ENCODE measurements at regions not wholly inside any gene's neighbourhood (a gene's known extent, or its start where the extent isn't known, plus 50 kb on each side); places are given as distances from the start of the nearest gene placed in this dataset.

DNA sequence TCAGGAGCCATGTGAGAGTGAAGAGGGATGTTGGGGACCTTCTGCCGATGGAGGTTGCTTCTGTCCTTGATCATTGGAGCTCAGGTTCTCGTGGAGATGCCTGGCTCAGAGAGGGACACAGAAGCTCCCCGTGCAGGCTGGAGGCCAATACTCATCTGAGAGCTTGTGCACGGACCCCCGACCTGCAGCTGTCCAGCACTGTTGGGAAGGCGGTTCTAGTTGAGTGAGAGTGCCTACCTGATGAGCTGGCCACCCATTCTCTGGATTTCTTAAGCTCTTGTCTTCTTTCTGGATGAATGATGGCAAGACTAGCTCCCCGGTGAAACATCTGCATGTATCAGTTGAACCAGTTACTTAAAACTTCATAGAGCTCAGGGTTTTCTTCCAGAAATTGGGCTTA, 247.6 kb upstream of the MKI67 start:
- DNase-seq (ENCODE audit: low read depth) = no peak

DNA sequence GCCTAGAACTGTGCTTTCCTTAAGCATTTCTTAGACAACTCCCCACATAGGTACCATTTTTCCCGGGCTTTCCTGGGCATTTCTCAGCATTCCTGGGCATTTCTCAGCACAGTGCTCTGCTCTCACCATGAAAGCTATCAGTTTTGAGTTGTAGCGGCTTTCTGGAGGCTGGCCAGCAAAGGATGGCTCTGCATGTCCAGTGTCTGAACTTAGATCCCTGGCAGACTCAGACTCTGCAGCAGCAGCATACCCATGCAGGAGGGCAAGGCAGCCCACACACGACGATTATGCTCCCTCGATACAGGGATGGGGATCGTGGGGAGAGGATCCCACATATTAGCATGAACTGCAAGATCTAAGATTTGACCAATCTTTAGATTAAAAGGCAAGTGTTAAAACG, 248.9 kb upstream of the MKI67 start:
- DNase-seq (ENCODE audit: low read depth) = no peak

DNA sequence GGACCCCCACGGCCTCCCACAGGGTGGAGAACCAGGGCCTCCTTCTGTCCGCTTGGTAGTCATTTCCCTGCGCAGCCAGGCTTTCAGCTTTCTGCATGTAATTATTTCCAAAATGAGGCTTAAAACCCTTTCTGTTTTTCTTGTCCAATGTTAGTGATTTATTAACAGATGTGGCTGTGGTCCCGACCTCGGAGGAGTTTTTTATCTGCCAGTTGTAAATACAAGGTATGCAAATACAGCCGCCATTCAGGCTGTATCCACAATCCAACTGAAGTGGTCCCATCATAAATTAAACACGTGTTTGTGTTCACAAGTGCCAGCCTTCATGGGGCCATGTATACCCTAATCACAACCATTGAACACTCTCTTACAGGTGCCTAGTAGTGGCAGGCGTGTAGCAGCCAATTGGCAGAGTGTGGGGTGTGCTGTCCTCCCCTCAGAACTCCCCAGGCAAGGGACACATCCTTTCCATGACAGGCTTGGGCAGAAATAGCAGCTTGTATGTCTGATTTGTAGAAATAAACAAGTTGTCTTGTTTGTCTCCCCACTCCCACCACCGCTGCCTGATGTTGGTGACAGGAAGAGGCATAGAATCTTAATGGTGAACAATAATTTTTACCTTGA, 251.3 kb upstream of the MKI67 start:
- no peak for DNase-seq (ENCODE audit: low read depth)

DNA sequence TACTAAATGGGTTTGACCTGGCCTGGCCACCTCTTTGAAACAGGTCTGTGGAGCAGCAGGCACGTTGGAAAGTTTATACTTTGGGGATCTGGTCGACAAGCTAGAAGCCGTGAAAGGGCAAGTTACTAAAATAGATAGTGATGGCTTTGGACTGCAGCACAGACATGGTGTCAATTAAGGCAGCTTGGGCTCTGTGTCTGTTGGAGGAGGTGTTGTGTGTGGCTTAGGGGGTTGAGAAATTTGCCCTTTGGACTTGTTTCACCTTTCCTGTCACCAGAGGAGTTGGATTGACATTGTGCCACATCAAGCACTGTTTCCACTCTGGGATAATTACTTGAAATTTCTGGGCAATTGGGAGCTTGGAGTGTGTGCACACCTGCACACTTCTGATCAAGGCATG, 251.8 kb upstream of the MKI67 start:
- no peak for DNase-seq (ENCODE audit: low read depth)

DNA sequence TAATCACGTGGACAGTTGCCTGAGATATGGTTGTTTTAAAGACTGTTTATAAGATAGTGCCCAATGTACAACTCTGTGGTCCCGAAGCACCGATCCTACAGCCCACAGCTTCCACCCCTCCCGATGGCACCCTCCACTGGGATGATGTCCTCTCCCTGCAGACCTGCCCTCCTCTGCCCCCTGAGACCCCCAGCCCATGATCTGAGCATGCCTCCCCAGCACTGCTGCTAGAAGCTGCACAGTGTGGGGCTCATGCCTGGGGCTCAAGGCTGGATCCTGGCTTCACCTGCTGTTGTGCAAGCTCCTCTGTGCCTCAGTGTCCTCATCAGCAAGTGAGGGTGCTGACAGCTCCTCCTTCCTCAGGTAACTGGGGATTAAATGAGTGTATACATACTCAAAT, 254.7 kb upstream of the MKI67 start:
- no peak for DNase-seq (ENCODE audit: low read depth)

DNA sequence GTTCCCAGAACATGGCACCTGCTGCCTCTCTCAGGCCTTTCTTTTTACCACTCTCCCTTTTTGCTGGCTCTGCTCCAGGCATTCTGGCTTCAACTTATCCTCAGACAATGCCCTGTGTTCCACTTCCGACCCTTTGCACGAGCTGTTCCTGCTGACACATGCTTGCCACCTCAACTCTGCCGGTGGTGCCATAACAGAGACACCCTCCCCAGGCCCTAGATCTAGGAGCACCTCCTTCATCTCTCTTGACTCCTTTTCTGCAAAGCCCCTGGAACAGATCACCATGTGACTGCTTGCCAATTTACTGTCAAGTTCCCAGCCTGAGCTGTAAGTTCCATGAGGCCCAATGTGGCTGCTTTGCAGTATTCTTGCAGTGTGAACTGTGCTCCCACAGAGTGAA, 256.0 kb upstream of the MKI67 start:
- no peak for DNase-seq (ENCODE audit: low read depth)

DNA sequence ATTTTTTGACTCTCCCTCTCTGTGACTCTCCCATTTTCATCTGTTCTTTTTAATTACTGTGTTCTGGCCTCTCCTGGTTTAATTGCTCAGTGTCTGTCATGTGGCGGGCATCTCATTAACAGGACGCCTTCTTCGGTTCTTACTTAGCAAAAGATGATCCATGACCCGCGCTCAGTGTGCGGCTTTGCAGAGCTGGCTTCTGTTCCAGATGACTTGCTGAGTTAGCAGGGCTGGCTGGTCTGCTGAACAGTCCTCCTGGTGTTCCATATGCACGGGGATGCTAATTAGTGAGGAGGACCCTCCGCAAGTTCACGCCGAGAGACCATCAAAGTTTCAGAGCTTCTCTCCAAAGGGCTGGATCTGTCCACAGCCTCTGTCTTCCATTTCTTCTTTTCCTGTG, 258.6 kb upstream of the MKI67 start:
- no peak for DNase-seq (ENCODE audit: low read depth)

DNA sequence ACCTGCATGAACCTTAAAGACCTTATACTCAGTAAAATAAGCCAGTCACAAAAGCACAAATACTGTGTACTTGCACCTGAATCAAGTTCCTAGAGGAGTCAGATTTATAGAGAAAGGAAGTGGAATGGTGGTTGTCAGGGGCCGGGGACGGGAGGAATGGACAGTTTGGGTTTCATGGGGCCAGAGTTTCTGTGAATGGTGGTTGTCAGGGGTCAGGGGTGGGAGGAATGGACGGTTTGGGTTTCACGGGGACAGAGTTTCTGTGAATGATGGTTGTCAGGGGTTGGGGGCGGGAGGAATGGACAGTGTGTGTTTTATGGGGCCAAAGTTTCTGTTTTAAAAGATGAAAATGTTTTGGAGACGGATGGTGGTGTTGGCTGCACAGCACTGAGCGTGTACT, 260.0 kb upstream of the MKI67 start:
- no peak for DNase-seq (ENCODE audit: low read depth)

DNA sequence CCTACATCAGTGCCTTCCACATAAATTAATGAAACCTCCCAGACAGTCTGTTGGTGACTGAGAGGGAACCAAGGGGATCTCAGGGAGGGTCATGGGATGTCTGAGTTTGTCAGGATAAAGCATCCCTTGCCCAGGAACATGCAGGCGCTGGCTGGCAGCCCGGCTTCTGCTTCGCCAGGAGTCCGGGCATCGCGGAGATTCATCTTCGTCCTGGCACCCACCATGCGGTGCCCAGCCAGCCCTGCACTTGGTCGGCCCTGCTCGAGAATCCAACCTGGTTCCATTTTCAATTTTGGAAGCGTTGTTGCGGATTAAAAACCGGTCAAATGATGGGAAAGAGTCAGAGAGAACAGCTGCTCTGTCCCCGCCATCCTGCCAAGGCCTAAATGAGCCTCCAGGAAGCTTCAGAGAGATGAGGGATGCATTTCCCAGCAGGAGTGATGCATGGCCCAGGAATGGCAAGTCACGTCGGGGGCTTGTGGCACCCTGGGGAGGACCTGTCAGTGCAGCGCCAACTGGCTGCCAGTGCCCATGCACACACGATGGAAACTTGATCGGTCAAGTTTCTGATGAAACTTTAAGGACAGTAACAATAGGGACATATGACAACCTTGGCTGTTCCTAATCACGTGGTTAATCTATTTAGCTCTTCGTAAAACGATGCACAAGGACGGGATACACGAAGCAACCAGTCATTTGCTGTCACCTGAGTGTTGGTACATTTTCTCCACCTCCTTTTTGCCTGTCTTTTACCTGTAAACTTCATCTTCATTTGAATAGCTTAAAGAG, 260.8 kb upstream of the MKI67 start:
- no peak for DNase-seq (ENCODE audit: low read depth)

DNA sequence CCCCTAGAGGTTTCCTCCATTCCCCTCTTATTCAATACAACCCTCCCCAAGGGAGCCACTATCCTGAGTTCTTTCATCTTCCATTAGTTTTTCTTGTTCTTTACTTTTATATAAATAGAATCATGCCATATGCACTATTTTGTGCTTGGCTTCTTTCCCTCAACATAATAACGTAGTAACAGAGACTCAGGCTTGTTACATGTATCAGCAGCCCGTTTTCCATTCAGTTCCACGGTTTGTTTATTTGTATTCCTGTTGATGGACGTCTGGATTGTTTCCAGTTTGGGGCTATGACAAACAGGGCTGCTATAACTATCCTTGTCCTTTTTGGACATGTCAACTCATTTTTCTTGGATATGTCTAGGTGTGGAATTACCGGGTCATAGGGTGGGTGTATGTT, 264.4 kb upstream of the MKI67 start:
- DNase-seq (ENCODE audit: low read depth) = no peak

DNA sequence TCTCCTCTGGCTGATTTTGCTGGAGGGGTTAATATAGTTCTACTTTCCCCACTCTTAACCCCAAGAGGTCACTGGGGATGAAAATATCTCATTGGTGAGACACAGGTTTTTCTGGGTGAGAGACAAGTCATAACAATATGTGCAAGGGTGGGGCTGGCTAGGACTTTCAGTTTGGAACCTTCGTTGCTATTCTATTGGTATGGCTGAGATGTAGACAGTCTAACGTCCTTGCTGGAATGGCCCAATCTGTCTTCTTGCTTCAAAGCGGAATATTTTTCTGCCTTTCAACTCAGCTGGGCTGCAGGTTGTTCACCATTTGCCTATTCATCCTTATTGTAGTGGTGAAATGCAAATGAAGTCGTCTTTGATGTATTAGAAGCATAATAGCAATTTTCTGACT, 267.3 kb upstream of the MKI67 start:
- no peak for DNase-seq (ENCODE audit: low read depth)

DNA sequence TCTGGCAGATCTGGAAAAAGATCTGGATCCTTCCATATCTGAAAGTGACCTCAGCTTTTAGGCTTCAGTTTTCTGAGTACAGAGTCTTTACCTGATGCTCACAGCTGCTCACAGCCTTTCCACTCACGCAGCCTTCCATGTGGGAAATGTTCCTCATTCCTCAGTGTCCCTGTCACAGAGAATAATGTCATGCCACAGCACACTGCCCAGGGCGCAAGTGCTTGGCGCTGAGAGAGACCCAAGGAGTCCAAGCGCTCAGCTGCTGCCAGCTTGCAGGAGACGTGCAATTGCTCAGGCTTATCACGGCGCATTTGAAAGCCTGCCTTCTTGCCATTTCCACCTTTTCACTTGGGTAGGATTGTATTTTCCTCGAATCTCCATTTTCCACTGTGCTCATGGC, 271.9 kb upstream of the MKI67 start:
- no peak for DNase-seq (ENCODE audit: low read depth)

DNA sequence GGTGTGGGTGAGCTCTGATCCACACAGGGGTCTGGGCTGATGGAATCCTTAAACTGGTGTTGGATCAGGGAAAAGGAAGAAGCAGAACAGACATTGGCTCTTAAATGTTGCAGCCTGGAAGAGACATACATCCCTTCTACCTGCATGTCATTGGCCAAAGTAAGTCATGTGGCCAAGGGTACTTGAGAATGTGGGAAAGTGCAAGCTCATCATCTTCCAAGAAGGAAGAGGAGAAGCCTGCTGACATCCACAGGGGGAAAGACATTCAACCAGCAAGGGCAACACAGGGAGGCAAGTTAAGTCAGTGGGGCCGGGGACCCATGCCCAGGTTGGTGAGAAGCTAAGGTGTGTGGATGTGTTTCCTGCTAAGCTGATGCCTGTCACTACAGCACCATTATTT, 272.8 kb upstream of the MKI67 start:
- DNase-seq (ENCODE audit: low read depth) = no peak

DNA sequence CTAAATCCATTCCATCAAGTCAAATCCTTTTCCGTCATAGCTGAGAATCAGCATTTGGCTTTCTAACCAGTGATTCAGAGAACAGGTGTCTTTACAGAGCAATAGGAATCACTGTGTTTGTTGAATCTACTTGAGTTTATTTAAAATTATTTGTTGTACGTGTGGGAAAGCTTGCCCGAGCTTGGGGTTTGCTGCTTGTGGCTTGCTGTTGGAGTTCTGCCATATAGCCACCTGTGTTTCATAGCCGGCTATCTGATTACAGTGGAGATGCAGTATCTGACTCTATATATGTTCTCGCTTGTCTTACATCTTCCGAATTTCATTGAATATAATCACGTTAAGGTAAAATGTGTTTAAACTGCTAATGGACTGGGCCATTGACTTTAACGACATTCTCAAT, 274.3 kb upstream of the MKI67 start:
- DNase-seq (ENCODE audit: low read depth) = no peak

DNA sequence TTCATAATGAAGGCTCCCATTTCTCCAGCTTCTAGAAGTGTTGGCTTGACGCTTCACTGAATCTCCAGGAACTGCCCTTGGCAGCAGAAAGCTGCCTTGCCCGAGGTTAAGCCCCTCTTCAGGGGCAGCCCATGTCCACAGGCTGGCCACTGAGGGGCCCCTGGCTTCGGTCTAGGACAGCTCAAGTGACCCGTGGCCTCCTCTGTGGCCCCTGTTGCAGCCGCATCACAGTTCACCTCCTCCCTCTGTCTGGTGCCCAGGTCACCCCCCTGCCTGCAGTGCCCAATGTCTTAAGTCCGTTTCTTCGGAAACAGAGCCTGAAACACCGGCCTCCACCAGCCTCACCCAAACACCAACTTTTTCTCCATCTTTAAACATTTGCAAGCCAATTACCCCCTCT, 279.2 kb upstream of the MKI67 start:
- no peak for DNase-seq (ENCODE audit: low read depth)

DNA sequence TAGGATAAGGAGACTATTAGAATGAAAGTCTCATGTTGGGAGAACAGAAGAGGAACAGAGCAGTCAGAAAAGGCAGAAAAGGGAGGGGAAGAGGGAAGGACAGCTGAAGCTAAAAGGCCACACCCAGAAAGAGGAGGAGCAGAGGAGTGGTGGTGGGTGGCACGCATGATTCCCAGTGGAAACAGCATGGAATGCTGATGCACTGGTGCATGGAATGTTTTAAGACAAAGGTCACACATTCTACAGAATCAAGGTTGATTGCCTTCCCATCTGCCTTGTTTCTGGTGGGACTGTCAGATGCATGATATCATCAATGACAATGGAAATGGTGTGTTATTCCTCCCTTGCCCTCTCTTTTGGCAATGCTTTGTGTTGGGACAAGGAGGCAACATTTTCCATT, 285.4 kb upstream of the MKI67 start:
- no peak for DNase-seq (ENCODE audit: low read depth)

DNA sequence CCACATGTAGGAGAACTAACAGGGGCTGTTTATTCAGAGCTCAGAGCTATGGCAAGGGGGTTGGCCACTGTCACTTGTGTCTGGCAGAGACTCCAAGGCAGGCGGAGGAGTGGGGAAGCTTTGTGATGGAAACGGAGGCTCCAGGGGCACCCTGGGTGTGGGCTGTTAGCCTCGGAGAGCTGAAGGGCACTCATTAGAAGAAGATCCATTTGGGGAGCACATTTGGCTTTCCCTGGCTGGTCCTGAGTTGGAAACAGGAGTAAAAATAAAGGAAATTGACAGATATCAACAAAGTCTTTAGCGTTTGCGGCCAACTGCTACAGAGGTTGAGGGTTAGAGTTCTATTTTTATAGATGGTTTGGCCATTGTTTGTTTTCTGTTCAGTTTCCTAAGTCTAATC, 288.3 kb upstream of the MKI67 start:
- no peak for DNase-seq (ENCODE audit: low read depth)

DNA sequence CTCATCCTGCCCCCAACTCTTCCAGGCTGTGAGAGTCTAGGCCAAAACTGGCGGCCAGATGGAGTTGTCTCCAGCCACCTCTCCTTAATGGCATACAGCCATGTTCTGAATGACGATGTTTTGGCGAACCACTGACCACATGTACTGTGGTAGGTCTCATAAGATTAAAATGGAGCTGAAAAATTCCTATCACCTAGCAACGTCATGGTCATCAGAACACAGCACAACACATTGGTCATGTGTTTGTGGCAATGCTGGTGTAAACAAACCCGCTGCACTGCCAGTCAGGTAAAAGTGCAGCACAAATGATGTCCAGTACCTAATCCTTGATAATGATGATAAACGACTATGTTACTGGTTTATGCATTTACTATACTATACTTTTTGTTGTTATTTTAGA, 290.0 kb upstream of the MKI67 start:
- DNase-seq (ENCODE audit: low read depth) = no peak

DNA sequence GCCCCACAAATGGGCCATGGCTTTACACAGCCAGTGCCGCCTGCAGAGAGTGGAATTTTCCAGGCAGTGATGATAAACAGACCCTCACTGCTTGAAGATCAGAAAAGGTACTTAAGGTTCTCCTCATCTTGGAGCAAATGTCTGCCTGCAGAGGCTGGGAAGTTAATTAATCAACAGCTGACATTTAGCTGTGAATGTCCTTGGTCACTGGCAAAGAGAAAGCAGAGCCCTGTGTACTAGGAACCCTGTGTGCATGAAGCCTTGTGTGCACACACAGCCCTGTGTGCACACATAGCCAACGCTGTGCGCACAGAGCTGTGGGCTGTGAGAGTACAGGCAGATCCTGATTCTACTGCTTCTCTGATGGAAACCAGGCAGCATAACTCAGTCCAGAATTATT, 291.6 kb upstream of the MKI67 start:
- no peak for DNase-seq (ENCODE audit: low read depth)

DNA sequence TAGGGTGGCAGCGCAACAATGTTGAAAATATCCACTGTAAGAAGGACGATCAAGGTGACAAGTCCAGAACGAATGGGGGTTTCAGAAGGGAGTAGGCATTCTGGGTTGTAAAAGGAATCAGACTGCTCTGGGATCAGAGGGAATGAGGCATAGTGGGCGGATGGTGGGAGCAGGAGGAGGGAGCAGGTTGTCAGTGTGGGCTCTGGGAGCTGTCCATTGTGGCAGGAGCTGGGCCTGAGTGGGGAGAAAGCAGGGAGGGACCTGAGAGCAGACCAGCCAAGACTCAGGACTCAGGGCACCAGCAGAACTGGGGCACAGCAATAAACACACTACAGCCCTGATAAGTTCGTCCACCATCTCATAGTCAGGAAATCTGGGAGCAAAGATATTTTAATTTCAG, 292.6 kb upstream of the MKI67 start:
- DNase-seq (ENCODE audit: low read depth) = no peak

DNA sequence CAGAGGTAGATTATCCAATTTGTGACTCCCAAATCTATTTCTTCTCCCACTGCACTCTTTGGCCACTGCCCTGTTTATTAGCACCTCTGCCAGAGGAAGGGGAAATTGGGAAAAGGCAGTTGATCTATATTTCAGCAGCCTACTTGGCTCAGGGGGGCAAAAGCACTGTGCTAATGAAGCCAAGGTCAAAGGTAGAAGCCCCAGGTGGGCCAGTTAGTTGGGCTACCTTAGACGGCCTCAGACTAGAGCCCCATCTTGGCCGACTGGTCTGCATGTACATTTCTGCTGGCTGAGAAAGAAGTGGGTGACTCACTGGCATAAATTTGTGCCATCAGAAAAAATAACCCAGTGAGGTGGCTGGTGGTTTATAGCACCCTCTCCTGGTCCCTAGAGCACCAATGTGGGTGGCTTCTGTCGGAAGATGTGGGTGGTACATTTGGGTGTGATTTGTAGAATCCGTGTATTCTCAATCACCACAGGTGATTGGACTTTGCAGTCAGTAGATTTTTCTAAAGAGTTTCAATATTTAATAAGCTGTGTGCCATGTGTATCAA, 293.3 kb upstream of the MKI67 start:
- DNase-seq (ENCODE audit: low read depth) = no peak

DNA sequence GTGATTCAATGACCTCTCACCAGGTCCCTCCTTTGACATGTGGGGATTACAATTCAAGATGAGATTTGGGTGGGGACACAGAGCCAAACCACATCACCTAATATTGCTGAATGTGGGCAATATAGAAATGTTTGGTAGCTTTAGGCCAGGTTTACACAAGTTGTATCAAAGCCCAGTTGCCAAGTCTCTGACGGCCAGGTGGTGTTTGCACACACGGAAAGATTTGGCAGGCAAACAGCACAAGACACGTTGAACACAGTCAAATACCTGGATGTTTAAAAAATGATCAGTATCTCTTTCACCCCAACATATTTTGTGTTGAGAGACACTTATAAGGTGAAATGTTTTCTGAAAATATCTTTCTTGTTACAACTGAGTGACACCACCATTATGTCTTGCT, 294.4 kb upstream of the MKI67 start:
- DNase-seq (ENCODE audit: low read depth) = no peak

DNA sequence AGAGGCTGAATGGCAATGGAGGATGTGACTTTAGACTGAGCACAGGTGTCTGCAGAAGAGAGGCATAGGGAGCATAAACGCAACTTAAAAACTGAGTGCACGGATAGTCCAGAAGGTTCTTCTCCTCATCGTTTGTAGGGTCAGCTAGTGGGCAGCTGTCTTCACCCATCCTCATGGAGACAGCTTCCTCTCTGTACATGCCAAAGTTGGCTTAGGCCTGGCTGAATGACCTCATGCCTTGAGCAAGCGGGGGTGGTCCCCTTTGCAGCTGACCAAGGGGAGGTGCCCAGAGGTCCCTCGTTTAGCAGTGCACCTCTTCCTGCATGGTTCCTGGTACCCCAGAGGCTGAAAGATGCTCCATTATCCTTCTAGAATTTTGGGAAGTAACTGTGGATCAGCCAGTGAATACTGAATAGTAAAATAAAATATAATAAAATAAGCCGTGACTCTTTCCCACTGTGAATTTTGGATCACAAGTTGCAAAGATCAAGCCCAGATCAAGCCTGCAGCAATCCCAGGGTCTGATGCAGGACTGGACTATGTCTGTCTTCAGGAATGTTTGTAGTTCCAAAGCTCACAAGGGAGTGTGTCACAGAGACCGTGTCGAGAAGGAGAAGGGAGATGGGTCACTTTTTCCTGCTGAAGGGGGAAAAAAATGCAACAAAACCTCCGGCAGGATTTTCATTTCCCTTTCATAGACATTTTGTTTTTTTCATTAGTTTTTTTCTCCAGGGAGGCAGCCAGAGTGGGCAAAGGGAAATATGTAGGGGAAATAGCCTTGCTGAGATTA, 295.3 kb upstream of the MKI67 start:
- DNase-seq (ENCODE audit: low read depth) = no peak

Data from stromal cell of bone marrow (primary cell).